GM12875 (cell line): ENCODE measurements at regions not wholly inside any gene's neighbourhood (a gene's known extent, or its start where the extent isn't known, plus 50 kb on each side); places are given as distances from the start of the nearest gene placed in this dataset.
"Not testable (repeated sequence)": the region's sequence is repeated elsewhere in the genome, so short reads cannot be mapped to it uniquely, and the experiment has no call there.

Experiments used
- H3K4me3 ChIP-seq: one replicate; pipeline ENCODE4 v1.5.1; 2011; ENCODE audit warnings: low read depth, low read length, control low read depth
- TF ChIP-seq, protein P1 (sequence below): IDR thresholded peaks from 2 replicates; pipeline ENCODE4 v1.5.1; 2011; ENCODE audit warnings: low read depth, mild to moderate bottlenecking, control low read depth, inconsistent platforms, low read length, moderate library complexity, borderline replicate concordance; ENCODE audit not compliant: insufficient read depth

DNA sequence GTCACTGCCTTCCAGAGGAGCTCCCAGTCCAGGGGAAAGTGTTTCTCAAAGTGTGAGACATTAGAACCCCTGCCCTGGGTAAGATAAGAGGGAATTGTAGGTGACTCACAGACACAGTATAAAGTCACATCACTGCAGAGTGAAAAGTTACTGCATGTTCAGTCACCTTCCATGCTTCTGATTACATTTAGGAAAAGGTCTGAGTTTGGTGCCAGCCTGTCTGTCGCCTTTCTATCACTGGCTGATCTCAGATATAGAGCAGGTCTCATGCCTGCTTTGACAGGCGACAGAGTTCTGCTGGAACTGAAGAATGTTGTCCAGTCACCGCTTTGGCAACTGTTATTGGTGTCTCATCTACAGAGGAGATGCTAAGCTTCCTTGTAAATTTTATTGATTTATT is 1078.6 kb downstream of the UQCRFS1 start:
- H3K4me3 ChIP-seq = no peak overlapping the region
- TF ChIP-seq, protein P1, sequence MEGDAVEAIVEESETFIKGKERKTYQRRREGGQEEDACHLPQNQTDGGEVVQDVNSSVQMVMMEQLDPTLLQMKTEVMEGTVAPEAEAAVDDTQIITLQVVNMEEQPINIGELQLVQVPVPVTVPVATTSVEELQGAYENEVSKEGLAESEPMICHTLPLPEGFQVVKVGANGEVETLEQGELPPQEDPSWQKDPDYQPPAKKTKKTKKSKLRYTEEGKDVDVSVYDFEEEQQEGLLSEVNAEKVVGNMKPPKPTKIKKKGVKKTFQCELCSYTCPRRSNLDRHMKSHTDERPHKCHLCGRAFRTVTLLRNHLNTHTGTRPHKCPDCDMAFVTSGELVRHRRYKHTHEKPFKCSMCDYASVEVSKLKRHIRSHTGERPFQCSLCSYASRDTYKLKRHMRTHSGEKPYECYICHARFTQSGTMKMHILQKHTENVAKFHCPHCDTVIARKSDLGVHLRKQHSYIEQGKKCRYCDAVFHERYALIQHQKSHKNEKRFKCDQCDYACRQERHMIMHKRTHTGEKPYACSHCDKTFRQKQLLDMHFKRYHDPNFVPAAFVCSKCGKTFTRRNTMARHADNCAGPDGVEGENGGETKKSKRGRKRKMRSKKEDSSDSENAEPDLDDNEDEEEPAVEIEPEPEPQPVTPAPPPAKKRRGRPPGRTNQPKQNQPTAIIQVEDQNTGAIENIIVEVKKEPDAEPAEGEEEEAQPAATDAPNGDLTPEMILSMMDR = no peak

DNA sequence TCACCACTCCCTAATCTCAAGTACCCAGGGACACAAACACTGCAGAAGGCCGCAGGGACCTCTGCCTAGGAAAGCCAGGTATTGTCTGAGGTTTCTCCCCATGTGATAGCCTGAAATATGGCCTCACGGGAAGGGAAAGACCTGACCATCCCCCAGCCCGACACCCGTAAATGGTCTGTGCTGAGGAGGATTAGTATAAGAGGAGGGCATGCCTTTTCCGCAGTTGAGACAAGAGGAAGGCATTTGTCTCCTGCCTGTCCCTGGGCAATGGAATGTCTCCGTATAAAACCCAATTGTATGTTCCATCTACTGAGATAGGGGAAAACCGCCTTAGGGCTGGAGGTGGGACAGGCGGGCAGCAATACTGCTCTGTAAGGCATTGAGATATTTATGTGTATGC is 1082.1 kb downstream of the UQCRFS1 start:
- not testable (repeated sequence) for H3K4me3 ChIP-seq

DNA sequence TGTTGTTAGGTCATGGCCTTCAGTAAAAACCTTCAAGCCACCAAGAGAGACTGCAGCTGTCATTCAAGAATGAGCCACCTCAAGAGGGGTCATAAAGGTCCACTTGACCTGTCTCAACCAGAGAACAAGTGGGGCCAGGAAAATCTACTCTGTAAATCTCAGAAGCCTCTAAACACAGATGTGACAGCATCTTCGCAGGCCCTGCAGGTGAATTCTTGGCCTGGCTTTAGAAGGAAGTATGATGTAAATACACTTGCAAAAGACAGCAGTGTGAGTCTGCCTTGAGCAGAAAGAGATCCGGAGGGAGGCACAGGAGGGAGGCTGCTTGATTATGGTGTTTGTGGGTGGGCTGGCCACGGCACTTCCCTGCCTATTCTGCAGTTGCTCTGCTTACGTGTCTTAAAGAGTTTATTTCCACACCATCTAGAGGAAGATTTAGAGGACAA is 1082.9 kb downstream of the UQCRFS1 start:
- TF ChIP-seq, protein P1 = no peak
- H3K4me3 ChIP-seq = no peak overlapping the region

DNA sequence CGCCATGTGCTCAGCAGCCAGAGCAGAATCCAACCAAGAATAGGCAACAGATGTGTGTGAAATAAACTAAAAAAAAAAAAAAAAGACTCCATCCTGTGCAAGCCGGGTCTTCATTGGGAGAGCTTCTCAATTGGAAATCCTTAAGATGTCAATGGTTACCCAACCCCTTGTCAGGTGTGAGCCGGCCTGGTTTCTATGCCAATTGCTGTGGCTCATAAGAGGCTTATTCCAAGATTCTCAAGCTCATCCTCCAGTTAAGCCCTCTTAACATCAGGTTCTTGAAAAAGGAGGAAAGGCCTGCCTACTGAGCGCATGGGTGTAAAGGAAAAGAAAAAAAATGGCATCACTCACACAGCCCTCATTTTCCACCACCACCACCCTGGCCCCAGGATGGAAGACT is 1084.6 kb downstream of the UQCRFS1 start:
- no peak overlapping the region for H3K4me3 ChIP-seq
- TF ChIP-seq, protein P1 = no peak

DNA sequence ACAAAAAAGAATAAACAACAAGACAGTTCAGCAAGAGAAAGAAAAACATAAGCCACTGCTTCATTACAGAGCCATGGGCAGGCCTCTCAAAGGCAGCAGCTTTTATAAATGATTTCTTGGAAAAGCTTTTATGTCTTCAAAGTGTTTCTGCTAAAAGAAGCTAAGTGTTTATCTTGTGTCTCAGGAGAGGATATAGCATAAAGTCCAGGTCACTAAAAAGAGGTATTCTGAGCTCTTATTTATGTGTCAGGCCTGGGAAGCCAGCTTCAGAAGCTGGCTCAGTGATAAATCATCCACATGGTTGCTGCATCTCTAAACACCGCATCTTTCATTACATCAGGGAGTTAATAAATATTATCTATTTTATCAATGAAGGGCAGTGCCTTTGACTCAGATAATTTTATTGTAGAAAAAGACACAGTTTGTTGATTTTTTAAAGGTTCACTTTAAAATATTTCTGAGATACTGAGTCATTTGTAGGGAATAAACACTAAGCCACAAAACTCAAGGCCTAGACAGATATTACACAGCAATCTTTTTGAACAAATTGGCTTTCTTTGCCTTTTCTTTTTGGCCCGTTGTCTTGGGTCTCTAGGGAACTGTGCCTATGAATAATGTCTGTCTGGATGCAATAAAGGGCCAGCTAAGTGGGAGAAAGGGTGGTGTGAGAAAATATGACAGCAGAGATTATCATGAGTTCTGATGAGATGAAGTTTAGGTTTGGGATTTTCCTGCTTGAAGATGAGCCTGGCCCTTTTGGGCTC is 1086.6 kb downstream of the UQCRFS1 start:
- TF ChIP-seq, protein P1 = no peak
- H3K4me3 ChIP-seq = no peak overlapping the region

DNA sequence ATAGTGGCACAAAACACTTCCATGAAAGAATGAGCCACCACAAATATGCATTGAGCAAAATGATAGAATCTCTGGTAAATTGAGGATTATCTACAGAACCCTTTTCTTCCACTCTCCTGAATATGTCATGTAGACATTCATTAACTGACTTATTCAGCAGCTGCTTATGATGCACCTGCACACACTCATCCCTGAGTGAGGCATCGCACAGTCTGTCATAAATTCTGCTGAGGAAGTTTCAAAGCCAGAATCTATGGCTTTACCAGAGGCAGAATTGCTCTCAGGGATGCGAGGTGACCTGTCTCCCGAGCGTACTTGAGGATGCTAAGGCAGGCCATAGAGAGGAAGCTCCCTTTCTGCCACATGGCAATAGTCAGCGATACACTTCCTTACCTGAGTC is 1090.2 kb downstream of the UQCRFS1 start:
- H3K4me3 ChIP-seq = no peak overlapping the region
- TF ChIP-seq, protein P1 = no peak

DNA sequence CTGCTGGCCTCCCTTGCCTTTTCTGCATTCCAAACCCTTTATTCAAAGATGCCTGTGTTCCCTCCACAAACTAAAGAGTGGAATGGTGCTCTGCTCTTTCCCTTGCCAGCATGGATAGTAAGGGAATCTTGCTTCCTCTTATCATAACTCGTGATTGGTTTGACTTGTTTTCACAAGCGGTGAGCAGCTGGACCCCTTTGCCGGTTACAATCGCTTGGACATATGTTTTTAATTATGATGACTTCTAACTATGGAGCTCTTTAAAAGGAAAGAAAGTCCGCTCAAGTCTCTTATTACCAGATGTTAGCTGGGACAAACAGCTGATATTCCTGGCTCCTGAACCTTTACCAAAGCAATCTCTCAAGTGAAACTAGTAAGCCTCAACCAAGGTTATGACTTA is 1094.7 kb downstream of the UQCRFS1 start:
- TF ChIP-seq, protein P1 = no peak
- no peak overlapping the region for H3K4me3 ChIP-seq
